Glutamatergic neuron (in vitro differentiated cells): ENCODE measurements at regions not wholly inside any gene's neighbourhood (a gene's known extent, or its start where the extent isn't known, plus 50 kb on each side); places are given as distances from the start of the nearest gene placed in this dataset.

Experiments used
- DNase-seq: peaks from one replicate; pipeline ENCODE4 v3.0.0; 2022
- H3K27ac Mint-ChIP-seq: one replicate; pipeline ENCODE4 v1.8.0; 2020; ENCODE audit warnings: mild to moderate bottlenecking, mixed read lengths, inconsistent platforms; ENCODE audit not compliant: unreplicated experiment
- H3K27me3 Mint-ChIP-seq: one replicate; pipeline ENCODE4 v1.8.0; 2020; ENCODE audit warnings: mild to moderate bottlenecking, moderate library complexity, mixed read lengths, inconsistent platforms; ENCODE audit not compliant: unreplicated experiment
- H3K36me3 Mint-ChIP-seq: one replicate; pipeline ENCODE4 v1.8.0; 2020; ENCODE audit warnings: mild to moderate bottlenecking, mixed read lengths, inconsistent platforms; ENCODE audit not compliant: unreplicated experiment
- H3K4me1 Mint-ChIP-seq: one replicate; pipeline ENCODE4 v1.8.0; 2020; ENCODE audit warnings: mild to moderate bottlenecking, low read depth, mixed read lengths, inconsistent platforms; ENCODE audit not compliant: unreplicated experiment
- H3K4me3 Mint-ChIP-seq: one replicate; pipeline ENCODE4 v1.8.0; 2020; ENCODE audit warnings: mild to moderate bottlenecking, mixed read lengths, inconsistent platforms; ENCODE audit not compliant: unreplicated experiment
- H3K9me3 Mint-ChIP-seq: one replicate; pipeline ENCODE4 v1.8.0; 2020; ENCODE audit warnings: mild to moderate bottlenecking, moderate library complexity, mixed read lengths, inconsistent platforms; ENCODE audit not compliant: unreplicated experiment
- TF ChIP-seq, protein P1 (sequence below): fragments of 200-600 bp; sonication (generic); IDR thresholded peaks from one replicate; pipeline ENCODE4 v1.5.0; 2021; ENCODE audit not compliant: partially characterized antibody, unreplicated experiment

GRCh38 chr18:1930291-1931270 lies 640.7 kb downstream of the METTL4 start:
- Mint-ChIP-seq H3K4me1 (no peaks in the 10 kb centered on the region), H3K27ac (no peak overlapping the region), H3K27me3 (no peaks in the 10 kb centered on the region), H3K4me3 (no peak overlapping the region), H3K36me3 (no peaks in the 10 kb centered on the region), H3K9me3 (peaks cover 4% of the 10 kb centered on the region)
- TF ChIP-seq, protein P1, sequence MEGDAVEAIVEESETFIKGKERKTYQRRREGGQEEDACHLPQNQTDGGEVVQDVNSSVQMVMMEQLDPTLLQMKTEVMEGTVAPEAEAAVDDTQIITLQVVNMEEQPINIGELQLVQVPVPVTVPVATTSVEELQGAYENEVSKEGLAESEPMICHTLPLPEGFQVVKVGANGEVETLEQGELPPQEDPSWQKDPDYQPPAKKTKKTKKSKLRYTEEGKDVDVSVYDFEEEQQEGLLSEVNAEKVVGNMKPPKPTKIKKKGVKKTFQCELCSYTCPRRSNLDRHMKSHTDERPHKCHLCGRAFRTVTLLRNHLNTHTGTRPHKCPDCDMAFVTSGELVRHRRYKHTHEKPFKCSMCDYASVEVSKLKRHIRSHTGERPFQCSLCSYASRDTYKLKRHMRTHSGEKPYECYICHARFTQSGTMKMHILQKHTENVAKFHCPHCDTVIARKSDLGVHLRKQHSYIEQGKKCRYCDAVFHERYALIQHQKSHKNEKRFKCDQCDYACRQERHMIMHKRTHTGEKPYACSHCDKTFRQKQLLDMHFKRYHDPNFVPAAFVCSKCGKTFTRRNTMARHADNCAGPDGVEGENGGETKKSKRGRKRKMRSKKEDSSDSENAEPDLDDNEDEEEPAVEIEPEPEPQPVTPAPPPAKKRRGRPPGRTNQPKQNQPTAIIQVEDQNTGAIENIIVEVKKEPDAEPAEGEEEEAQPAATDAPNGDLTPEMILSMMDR: no peak
- DNase-seq: no peak

- Mint-ChIP-seq H3K36me3 (no peaks in the 10 kb centered on the region), H3K27ac (no peak overlapping the region)
Observed at GRCh38 chr18:1952486-1952885, 618.8 kb downstream of the METTL4 start.

DNA sequence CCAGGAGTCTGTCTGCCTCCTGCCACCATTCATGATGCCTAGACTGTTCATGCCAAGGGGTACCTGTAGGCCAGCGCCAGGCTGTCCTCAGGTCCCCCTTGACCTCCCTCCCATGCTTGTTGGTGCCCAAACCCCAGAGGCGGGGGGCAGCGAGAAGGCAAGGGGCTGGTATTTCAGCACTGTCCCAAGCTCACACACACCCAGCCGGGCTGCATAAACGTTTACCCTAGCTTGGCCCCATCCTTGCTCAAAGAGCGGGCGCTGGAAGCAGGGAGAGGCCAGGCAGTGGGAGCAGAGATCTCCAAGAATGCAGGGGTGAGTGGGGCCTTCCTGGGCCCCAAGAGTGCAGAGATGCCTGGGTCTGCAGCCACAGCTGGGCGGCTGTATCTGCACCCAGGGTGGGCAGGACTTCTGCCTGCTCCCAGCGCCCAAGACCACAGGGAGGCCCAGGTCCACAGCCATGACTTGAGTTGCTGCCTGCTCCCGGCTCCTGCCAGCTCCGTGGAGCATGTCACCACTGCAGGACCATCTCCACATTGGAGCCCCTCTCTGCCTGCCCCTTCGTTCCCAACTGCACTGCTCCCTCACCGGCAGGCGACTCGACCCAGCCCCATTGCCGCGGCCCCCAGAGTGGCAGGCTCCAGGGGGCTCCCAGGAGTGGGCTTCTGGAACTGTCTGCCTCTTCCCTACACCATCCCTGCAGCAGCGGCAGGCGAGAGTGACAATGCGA lies 616.6 kb downstream of the METTL4 start:
- DNase-seq: no peak
- Mint-ChIP-seq H3K36me3 (no peaks in the 10 kb centered on the region), H3K27ac (no peak overlapping the region), H3K27me3 (peaks cover 2% of the 10 kb centered on the region), H3K9me3 (peaks cover 1% of the 10 kb centered on the region), H3K4me1 (no peaks in the 10 kb centered on the region), H3K4me3 (no peak overlapping the region)
- TF ChIP-seq, protein P1: no peak

More at GRCh38 chr18:1952486-1952885, 618.8 kb downstream of the METTL4 start:
- H3K4me3 Mint-ChIP-seq: no peak overlapping the region
- TF ChIP-seq, protein P1: no peak
- no peaks in the 10 kb centered on the region for H3K4me1 Mint-ChIP-seq
- no peak for DNase-seq
- peaks cover 1% of the 10 kb centered on the region for H3K9me3 Mint-ChIP-seq
- no peaks in the 10 kb centered on the region for H3K27me3 Mint-ChIP-seq

GRCh38 chr18:1958798-1959197 lies 612.5 kb downstream of the METTL4 start:
- peaks cover 2% of the 10 kb centered on the region for H3K27me3 Mint-ChIP-seq
- H3K9me3 Mint-ChIP-seq: no peaks in the 10 kb centered on the region
- no peak for DNase-seq
- no peaks in the 10 kb centered on the region for H3K4me1 Mint-ChIP-seq
- no peak overlapping the region for H3K4me3 Mint-ChIP-seq
- TF ChIP-seq, protein P1: no peak
- no peaks in the 10 kb centered on the region for H3K36me3 Mint-ChIP-seq
- H3K27ac Mint-ChIP-seq: no peak overlapping the region
